A549 (cell line): ENCODE measurements at regions not wholly inside any gene's neighbourhood (a gene's known extent, or its start where the extent isn't known, plus 50 kb on each side); places are given as distances from the start of the nearest gene placed in this dataset.

Experiments used
- ATAC-seq, 2 experiments: fragments of 200-7000 bp in 1 of 2; fragments of >200 bp in 1 of 2; cut with Nextera tagmentation in 1 of 2; cut with Tn5 transposase in 1 of 2; 3 replicates each; pipeline versions ENCODE4 v1.8.0 to v1.9.1; 2018 to 2020; ENCODE audit warnings: mild to moderate bottlenecking in 1 of 2, moderate library complexity in 1 of 2
- CTCF ChIA-PET: fragments of 300-600 bp; sonication (Branson Sonifier 250); formaldehyde crosslinking; extraction: SDS; loops from one replicate; lab custom pipeline; 2021; ENCODE audit warnings: antibody characterized with exemption, inconsistent platforms; lab: Yijun Ruan, JAX
- POLR2A ChIA-PET: fragments of 350-600 bp; formaldehyde crosslinking; extraction: SDS; loops from one replicate; lab custom pipeline; 2021; ENCODE audit warnings: antibody characterized with exemption, inconsistent platforms; lab: Yijun Ruan, JAX
- DNase-seq, 2 experiments: peaks; one replicate each; pipeline versions ENCODE4 v3.0.0 to v3.0.0-alpha.2; 2011 to 2016; ENCODE audit warnings: low read depth in 1 of 2, low spot score in 1 of 2
- FAIRE-seq: peaks from 2 replicates; lab custom pipeline; 2011; peaks lifted over from hg19 to GRCh38; lab: Jason Lieb, UNC
- H3K27ac ChIP-seq, 2 experiments: fragments of >200 bp; sonication (Bioruptor Twin); formaldehyde crosslinking; 3 replicates each; pipeline ENCODE4 v1.5.1; 2016 to 2017
- H3K4me1 ChIP-seq: fragments of >200 bp; sonication (Bioruptor Twin); formaldehyde crosslinking; 3 replicates; pipeline ENCODE4 v1.6.1; 2016
- H3K4me2 ChIP-seq: fragments of >200 bp; sonication (Bioruptor Twin); formaldehyde crosslinking; 3 replicates; pipeline ENCODE4 v1.6.1; 2016
- H3K4me3 ChIP-seq: fragments of >200 bp; sonication (Bioruptor Twin); formaldehyde crosslinking; 3 replicates; pipeline ENCODE4 v1.5.1; 2016
- H3K9me3 ChIP-seq: fragments of >200 bp; sonication (Bioruptor Twin); formaldehyde crosslinking; 3 replicates; pipeline ENCODE4 v1.6.1; 2016
- CBX2 ChIP-seq: fragments of 200-600 bp; sonication (generic); IDR thresholded peaks from 2 replicates; pipeline ENCODE4 v1.6.1; 2016; ENCODE audit warnings: low read depth, mild to moderate bottlenecking, borderline replicate concordance
- CHD2 ChIP-seq: fragments of 150-350 bp; IDR thresholded peaks from 2 replicates; pipeline ENCODE4 v1.6.1; 2014; ENCODE audit warnings: low read length; ENCODE audit not compliant: partially characterized antibody
- CHD4 ChIP-seq: fragments of 200-600 bp; sonication (generic); IDR thresholded peaks from 2 replicates; pipeline ENCODE4 v1.6.1; 2016; ENCODE audit warnings: antibody characterized with exemption, mild to moderate bottlenecking, borderline replicate concordance
- E2F6 ChIP-seq: IDR thresholded peaks from 2 replicates; pipeline ENCODE4 v1.6.1; 2012; ENCODE audit warnings: low read depth, borderline replicate concordance
- EHMT2 ChIP-seq: fragments of 200-600 bp; sonication (generic); IDR thresholded peaks from 2 replicates; pipeline ENCODE4 v1.6.1; 2016; ENCODE audit warnings: antibody characterized with exemption, low read depth, mild to moderate bottlenecking, moderate library complexity
- FOSL2 ChIP-seq, 2 experiments: fragments of 450-650 bp in 1 of 2; fragments of >200 bp in 1 of 2; sonication (Bioruptor Twin) in 1 of 2; formaldehyde crosslinking; IDR thresholded peaks; 2 replicates each; pipeline versions ENCODE4 v1.5.0 to v1.6.1; 2016 to 2020; ENCODE audit warnings: mild to moderate bottlenecking in 1 of 2, moderate library complexity in 1 of 2
- HDAC2 ChIP-seq: fragments of 200-600 bp; sonication (generic); IDR thresholded peaks from 2 replicates; pipeline ENCODE4 v1.6.1; 2016
- HOXA7 ChIP-seq: fragments of 250-450 bp; sonication (Bioruptor Pico); IDR thresholded peaks from 2 replicates; pipeline ENCODE4 v1.5.0; 2020; ENCODE audit warnings: mild to moderate bottlenecking, moderate library complexity
- JUN ChIP-seq, 2 experiments: fragments of >200 bp; sonication (Bioruptor Twin); formaldehyde crosslinking; IDR thresholded peaks; 2 replicates in 1 of 2; 3 replicates in 1 of 2; pipeline ENCODE4 v1.6.1; 2016 to 2017
- JUNB ChIP-seq: fragments of >200 bp; sonication (Bioruptor Twin); formaldehyde crosslinking; IDR thresholded peaks from 2 replicates; pipeline ENCODE4 v1.6.1; 2016
- KDM1A ChIP-seq: fragments of 200-600 bp; sonication (generic); IDR thresholded peaks from 2 replicates; pipeline ENCODE4 v1.6.1; 2016; ENCODE audit warnings: low read depth, mild to moderate bottlenecking
- KDM5A ChIP-seq: fragments of 200-600 bp; sonication (generic); IDR thresholded peaks from 2 replicates; pipeline ENCODE4 v1.6.1; 2016; ENCODE audit warnings: antibody characterized with exemption, mild to moderate bottlenecking
- NFE2L2 ChIP-seq: fragments of 150-350 bp; conservative IDR thresholded peaks from 2 replicates; pipeline ENCODE4 v1.6.1; 2014; ENCODE audit warnings: low read length
- PHF8 ChIP-seq: fragments of 200-600 bp; sonication (generic); IDR thresholded peaks from 2 replicates; pipeline ENCODE4 v1.6.1; 2016; ENCODE audit warnings: low read depth, mild to moderate bottlenecking, antibody characterized with exemption, moderate library complexity, borderline replicate concordance
- POLR2A ChIP-seq: IDR thresholded peaks from 2 replicates; pipeline ENCODE4 v1.6.1; 2012; ENCODE audit warnings: mild to moderate bottlenecking, low read length
- POLR2AphosphoS2 ChIP-seq: conservative IDR thresholded peaks from 2 replicates; pipeline ENCODE4 v1.6.1; 2012; ENCODE audit warnings: low read length, improper control_type of control experiment, inconsistent platforms
- RFX5 ChIP-seq: fragments of 450-650 bp; IDR thresholded peaks from 2 replicates; pipeline ENCODE4 v1.7.1; 2014; ENCODE audit warnings: antibody characterized with exemption, mild to moderate bottlenecking, moderate library complexity
- TFCP2L1 ChIP-seq: fragments of 250-450 bp; sonication (Bioruptor Pico); IDR thresholded peaks from 2 replicates; pipeline ENCODE4 v1.5.0; 2021; ENCODE audit warnings: mild to moderate bottlenecking
- ZC3H11A ChIP-seq: fragments of 450-650 bp; IDR thresholded peaks from 2 replicates; pipeline ENCODE4 v1.6.1; 2014; ENCODE audit warnings: antibody characterized with exemption, mild to moderate bottlenecking
- ZFP36 ChIP-seq: fragments of 450-650 bp; IDR thresholded peaks from 2 replicates; pipeline ENCODE4 v1.6.1; 2014; ENCODE audit warnings: borderline replicate concordance; ENCODE audit not compliant: partially characterized antibody
- ZSCAN20 ChIP-seq: fragments of 250-450 bp; sonication (Bioruptor Pico); IDR thresholded peaks from 2 replicates; pipeline ENCODE4 v1.8.0; 2022; ENCODE audit warnings: mild to moderate bottlenecking, moderate library complexity
- WGBS: methylation state at CpG from one replicate; pipeline ENCODE4 v1.1.6; 2017; ENCODE audit errors: missing lambda C conversion rate; 5-methylcytosine and 5-hydroxymethylcytosine counted together
- TF ChIP-seq, protein P1 (sequence below): IDR thresholded peaks from 2 replicates; pipeline ENCODE4 v1.6.1; 2012
- TF ChIP-seq, protein P2 (sequence below): fragments of 250-450 bp; sonication (Bioruptor Pico); IDR thresholded peaks from 2 replicates; pipeline ENCODE4 v1.5.0; 2021; ENCODE audit warnings: mild to moderate bottlenecking, moderate library complexity, borderline replicate concordance
- TF ChIP-seq, protein P3 (sequence below): fragments of >200 bp; sonication (Bioruptor Twin); formaldehyde crosslinking; IDR thresholded peaks from 3 replicates; pipeline ENCODE4 v1.5.1; 2016

GRCh38 chr4:182136201-182136600, 107.0 kb upstream of the TENM3 start:
- Histone ChIP-seq H3K4me3 (no peak overlapping the region), H3K9me3 (no peaks in the 10 kb centered on the region), H3K4me2 (no peak overlapping the region), H3K4me1 (no peaks in the 10 kb centered on the region), H3K27ac (no peak overlapping the region)
- no peak for FAIRE-seq
- POLR2A ChIA-PET, result no interaction called here
- 32% methylated on average over 3 of the region's 3 CpGs for WGBS
- no peak for TF ChIP-seq JUN (IDR thresholded peaks at IDR 0.05)
- no peak for TF ChIP-seq CHD2
- TF ChIP-seq ZFP36, result no peak
- no peak for TF ChIP-seq KDM5A
- no peak for TF ChIP-seq ZSCAN20 (CRISPR knock-in tag)
- TF ChIP-seq, protein P1, sequence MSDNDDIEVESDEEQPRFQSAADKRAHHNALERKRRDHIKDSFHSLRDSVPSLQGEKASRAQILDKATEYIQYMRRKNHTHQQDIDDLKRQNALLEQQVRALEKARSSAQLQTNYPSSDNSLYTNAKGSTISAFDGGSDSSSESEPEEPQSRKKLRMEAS, result no peak
- no peak for TF ChIP-seq HOXA7 (CRISPR knock-in tag)
- TF ChIP-seq FOSL2 (IDR thresholded peaks at IDR 0.05), result no peak
- TF ChIP-seq FOSL2 (CRISPR knock-in tag; IDR thresholded peaks at IDR 0.05), result no peak
- TF ChIP-seq CBX2, result no peak
- no peak for TF ChIP-seq E2F6
- no peak for TF ChIP-seq HDAC2
- TF ChIP-seq ZC3H11A, result no peak
- TF ChIP-seq, protein P2, sequence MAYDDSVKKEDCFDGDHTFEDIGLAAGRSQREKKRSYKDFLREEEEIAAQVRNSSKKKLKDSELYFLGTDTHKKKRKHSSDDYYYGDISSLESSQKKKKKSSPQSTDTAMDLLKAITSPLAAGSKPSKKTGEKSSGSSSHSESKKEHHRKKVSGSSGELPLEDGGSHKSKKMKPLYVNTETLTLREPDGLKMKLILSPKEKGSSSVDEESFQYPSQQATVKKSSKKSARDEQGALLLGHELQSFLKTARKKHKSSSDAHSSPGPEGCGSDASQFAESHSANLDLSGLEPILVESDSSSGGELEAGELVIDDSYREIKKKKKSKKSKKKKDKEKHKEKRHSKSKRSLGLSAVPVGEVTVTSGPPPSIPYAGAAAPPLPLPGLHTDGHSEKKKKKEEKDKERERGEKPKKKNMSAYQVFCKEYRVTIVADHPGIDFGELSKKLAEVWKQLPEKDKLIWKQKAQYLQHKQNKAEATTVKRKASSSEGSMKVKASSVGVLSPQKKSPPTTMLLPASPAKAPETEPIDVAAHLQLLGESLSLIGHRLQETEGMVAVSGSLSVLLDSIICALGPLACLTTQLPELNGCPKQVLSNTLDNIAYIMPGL (CRISPR knock-in tag), result no peak
- no peak for TF ChIP-seq POLR2A
- TF ChIP-seq NFE2L2, result no peak
- TF ChIP-seq PHF8, result no peak
- no peak for ATAC-seq
- CTCF ChIA-PET, result no interaction called here
- no peak for DNase-seq

- no peaks in the 10 kb centered on the region for H3K4me1 ChIP-seq
- TF ChIP-seq EHMT2 (no peak), KDM5A (no peak), TFCP2L1 (CRISPR knock-in tag) (no peak), KDM1A (no peak), HOXA7 (CRISPR knock-in tag) (no peak), CHD2 (no peak), POLR2AphosphoS2 (no peak), JUNB (no peak), HDAC2 (no peak), CHD4 (no peak), RFX5 (no peak)
- TF ChIP-seq, protein P1, result no peak
- TF ChIP-seq, protein P3, sequence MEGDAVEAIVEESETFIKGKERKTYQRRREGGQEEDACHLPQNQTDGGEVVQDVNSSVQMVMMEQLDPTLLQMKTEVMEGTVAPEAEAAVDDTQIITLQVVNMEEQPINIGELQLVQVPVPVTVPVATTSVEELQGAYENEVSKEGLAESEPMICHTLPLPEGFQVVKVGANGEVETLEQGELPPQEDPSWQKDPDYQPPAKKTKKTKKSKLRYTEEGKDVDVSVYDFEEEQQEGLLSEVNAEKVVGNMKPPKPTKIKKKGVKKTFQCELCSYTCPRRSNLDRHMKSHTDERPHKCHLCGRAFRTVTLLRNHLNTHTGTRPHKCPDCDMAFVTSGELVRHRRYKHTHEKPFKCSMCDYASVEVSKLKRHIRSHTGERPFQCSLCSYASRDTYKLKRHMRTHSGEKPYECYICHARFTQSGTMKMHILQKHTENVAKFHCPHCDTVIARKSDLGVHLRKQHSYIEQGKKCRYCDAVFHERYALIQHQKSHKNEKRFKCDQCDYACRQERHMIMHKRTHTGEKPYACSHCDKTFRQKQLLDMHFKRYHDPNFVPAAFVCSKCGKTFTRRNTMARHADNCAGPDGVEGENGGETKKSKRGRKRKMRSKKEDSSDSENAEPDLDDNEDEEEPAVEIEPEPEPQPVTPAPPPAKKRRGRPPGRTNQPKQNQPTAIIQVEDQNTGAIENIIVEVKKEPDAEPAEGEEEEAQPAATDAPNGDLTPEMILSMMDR, result no peak
- ChIA-PET CTCF (no interaction called here), POLR2A (no interaction called here)
- ATAC-seq (no peak), FAIRE-seq (no peak), DNase-seq (no peak)
- H3K27ac ChIP-seq, result no peak overlapping the region
- no peaks in the 10 kb centered on the region for H3K9me3 ChIP-seq
- H3K4me3 ChIP-seq, result no peak overlapping the region
- WGBS, result 25% methylated on average over 4 of the region's 4 CpGs
- no peak overlapping the region for H3K4me2 ChIP-seq
Observed at GRCh38 chr4:182137343-182137742, 105.9 kb upstream of the TENM3 start.
